IMR-90 (cell line): ENCODE measurements at regions not wholly inside any gene's neighbourhood (a gene's known extent, or its start where the extent isn't known, plus 50 kb on each side); places are given as distances from the start of the nearest gene placed in this dataset.

Experiments
- ATAC-seq: fragments of 200-7000 bp; cut with Tn5 transposase; 2 replicates; pipeline ENCODE4 v1.9.1; 2020; ENCODE audit warnings: low read depth, mild to moderate bottlenecking, moderate library complexity
- BruUV-seq: library from RNA; stranded (reverse); fragments of 400-500 nt; replicated peaks from 2 replicates; lab custom pipeline; 2021; lab: Mats Ljungman, UMichigan
- CTCF ChIA-PET: fragments of 300-600 bp; formaldehyde crosslinking; extraction: SDS; loops from one replicate; lab custom pipeline; 2021; ENCODE audit warnings: antibody characterized with exemption; lab: Yijun Ruan, JAX
- POLR2A ChIA-PET: fragments of 300-600 bp; sonication (Branson Sonifier 250); formaldehyde crosslinking; loops from one replicate; lab custom pipeline; 2022; ENCODE audit warnings: antibody characterized with exemption; ENCODE audit not compliant: unreplicated experiment; lab: Charles Lee
- DNase-seq: peaks from one replicate; pipeline ENCODE4 v3.0.0; 2013
- H2AFZ ChIP-seq: replicated peaks from 2 replicates; pipeline ENCODE3; 2013; ENCODE audit warnings: low read length, mild to moderate bottlenecking; ENCODE audit not compliant: poor library complexity
- H2AK5ac ChIP-seq: 2 replicates; pipeline ENCODE4 v1.6.1; 2013; ENCODE audit warnings: low read depth, low read length, inconsistent platforms
- H2AK9ac ChIP-seq: replicated peaks from 2 replicates; pipeline ENCODE3; 2013; ENCODE audit warnings: mild to moderate bottlenecking, low read depth, low read length, moderate library complexity; ENCODE audit not compliant: poor library complexity
- H2BK120ac ChIP-seq: 2 replicates; pipeline ENCODE4 v1.6.1; 2013; ENCODE audit warnings: low read depth, low read length, inconsistent platforms
- H2BK15ac ChIP-seq: 3 replicates; pipeline ENCODE4 v1.6.1; 2013; ENCODE audit warnings: low read depth, low read length, inconsistent platforms
- H2BK20ac ChIP-seq: 2 replicates; pipeline ENCODE4 v1.6.1; 2013; ENCODE audit warnings: low read depth, mild to moderate bottlenecking, inconsistent platforms, low read length, moderate library complexity
- H2BK5ac ChIP-seq: 2 replicates; pipeline ENCODE4 v1.6.1; 2013; ENCODE audit warnings: mild to moderate bottlenecking, low read depth, low read length, inconsistent platforms; ENCODE audit not compliant: poor library complexity, severe bottlenecking
- H3K14ac ChIP-seq: replicated peaks from 2 replicates; pipeline ENCODE4 v1.6.1; 2013; ENCODE audit warnings: low read depth, low read length, inconsistent platforms
- H3K18ac ChIP-seq: 2 replicates; pipeline ENCODE4 v1.6.1; 2013; ENCODE audit warnings: low read depth, low read length, control low read depth
- H3K23ac ChIP-seq: 2 replicates; pipeline ENCODE4 v1.6.1; 2013; ENCODE audit warnings: low read depth, low read length, inconsistent platforms
- H3K27ac ChIP-seq: 2 replicates; pipeline ENCODE4 v1.5.1; 2013; ENCODE audit warnings: mild to moderate bottlenecking, control low read depth, low read length; ENCODE audit not compliant: insufficient read depth
- H3K27me3 ChIP-seq: 2 replicates; pipeline ENCODE4 v1.6.1; 2013; ENCODE audit warnings: low read length; ENCODE audit not compliant: control insufficient read depth, insufficient read depth
- H3K36me3 ChIP-seq: 2 replicates; pipeline ENCODE4 v1.6.1; 2013; ENCODE audit warnings: low read length, mixed read lengths; ENCODE audit not compliant: control insufficient read depth, insufficient read depth
- H3K4ac ChIP-seq: 2 replicates; pipeline ENCODE4 v1.6.1; 2013; ENCODE audit warnings: low read depth, low read length, inconsistent platforms
- H3K4me1 ChIP-seq: 2 replicates; pipeline ENCODE4 v1.6.1; 2013; ENCODE audit warnings: low read length, mixed read lengths; ENCODE audit not compliant: control insufficient read depth, insufficient read depth
- H3K4me2 ChIP-seq: 2 replicates; pipeline ENCODE4 v1.6.1; 2013; ENCODE audit warnings: low read depth, mild to moderate bottlenecking, control low read depth, low read length, moderate library complexity
- H3K4me3 ChIP-seq: 2 replicates; pipeline ENCODE4 v1.5.1; 2013; ENCODE audit warnings: low read depth, mild to moderate bottlenecking, control low read depth, low read length, moderate library complexity; ENCODE audit not compliant: insufficient read depth
- H3K56ac ChIP-seq: 2 replicates; pipeline ENCODE4 v1.6.1; 2013; ENCODE audit warnings: low read length, inconsistent platforms; ENCODE audit not compliant: insufficient read depth; ENCODE audit errors: extremely low read depth
- H3K79me1 ChIP-seq, 2 experiments: 2 replicates each; pipeline ENCODE4 v1.6.1; 2013; ENCODE audit warnings: low read length in 2 of 2, inconsistent platforms in 1 of 2, low read depth in 1 of 2
- H3K9ac ChIP-seq: 2 replicates; pipeline ENCODE4 v1.6.1; 2013; ENCODE audit warnings: low read depth, low read length, control low read depth
- H3K9me1 ChIP-seq: 2 replicates; pipeline ENCODE4 v1.6.1; 2013; ENCODE audit warnings: low read length, inconsistent platforms; ENCODE audit not compliant: insufficient read depth
- H3K9me3 ChIP-seq: 2 replicates; pipeline ENCODE4 v1.6.1; 2013; ENCODE audit warnings: low read length; ENCODE audit not compliant: control insufficient read depth, insufficient read depth
- H4K20me1 ChIP-seq: 2 replicates; pipeline ENCODE4 v1.6.1; 2013; ENCODE audit warnings: low read length, inconsistent platforms; ENCODE audit not compliant: insufficient read depth
- H4K5ac ChIP-seq: 2 replicates; pipeline ENCODE4 v1.6.1; 2013; ENCODE audit warnings: mild to moderate bottlenecking, low read depth, low read length, control low read depth
- H4K8ac ChIP-seq, 2 experiments: 2 replicates each; pipeline ENCODE4 v1.6.1; 2013; ENCODE audit warnings: low read depth in 2 of 2, low read length in 2 of 2, control low read depth in 1 of 2, inconsistent platforms in 1 of 2
- H4K91ac ChIP-seq: 2 replicates; pipeline ENCODE4 v1.6.1; 2013; ENCODE audit warnings: low read depth, low read length, inconsistent platforms; ENCODE audit not compliant: insufficient read depth
- CEBPB ChIP-seq: IDR thresholded peaks from 2 replicates; pipeline ENCODE4 v1.6.1; 2012; ENCODE audit warnings: low read depth, low read length, improper control_type of control experiment
- CHD1 ChIP-seq: IDR thresholded peaks from 2 replicates; pipeline ENCODE4 v1.6.1; 2012; ENCODE audit warnings: low read depth, low read length, improper control_type of control experiment
- MAFK ChIP-seq: IDR thresholded peaks from 2 replicates; pipeline ENCODE4 v1.6.1; 2012; ENCODE audit warnings: low read depth, low read length, improper control_type of control experiment
- RCOR1 ChIP-seq: IDR thresholded peaks from 2 replicates; pipeline ENCODE4 v1.6.1; 2012; ENCODE audit warnings: mild to moderate bottlenecking, low read length, improper control_type of control experiment; ENCODE audit not compliant: insufficient replicate concordance
- SMC3 ChIP-seq: fragments of 150-350 bp; IDR thresholded peaks from 2 replicates; pipeline ENCODE4 v1.6.1; 2016; ENCODE audit warnings: low read depth, mild to moderate bottlenecking, antibody characterized with exemption, low read length, moderate library complexity
- WGBS, 2 experiments: methylation state at CpG; one replicate each; pipeline versions ENCODE4 v1.1.5 to v1.1.7; 2013; ENCODE audit warnings: missing lambda C conversion rate in 2 of 2; ENCODE audit not compliant: insufficient read length in 1 of 2; ENCODE audit errors: extremely low coverage in 2 of 2; 5-methylcytosine and 5-hydroxymethylcytosine counted together
- dilution Hi-C: fragments of 300-500 bp; cut with HindIII; formaldehyde crosslinking; loops from one replicate; pipeline ENCODE4 v1.14.3; 2018; ENCODE audit warnings: low sequenced_read_pairs; ENCODE audit not compliant: unreplicated experiment
- in situ Hi-C: fragments of 300-500 bp; cut with MboI; formaldehyde crosslinking; loops from 3 replicates; pipeline ENCODE4 v1.14.3; 2019; ENCODE audit warnings: low sequenced_read_pairs, inconsistent platforms, mixed read lengths
- intact Hi-C: fragments of 100-400 bp; cut with micrococcal nuclease; formaldehyde crosslinking; loops from 2 replicates; pipeline ENCODE4 v1.10.0; 2022

- Histone ChIP-seq H3K4me2 (no peak overlapping the region), H2BK20ac (no peak overlapping the region), H2AFZ (no peak overlapping the region), H3K56ac (no peak overlapping the region), H3K4me1 (no peaks in the 10 kb centered on the region), H3K27me3 (no peaks in the 10 kb centered on the region), H3K4me3 (no peak overlapping the region), H4K20me1 (no peaks in the 10 kb centered on the region), H2AK5ac (no peak overlapping the region), H2BK5ac (no peak overlapping the region), H3K23ac (no peak overlapping the region), H2BK15ac (no peak overlapping the region), H3K36me3 (no peaks in the 10 kb centered on the region), H4K91ac (no peak overlapping the region), H3K9ac (no peak overlapping the region), H3K9me3 (peaks cover 6% of the 10 kb centered on the region), H3K4ac (no peak overlapping the region), H2AK9ac (no peak overlapping the region), H3K18ac (no peak overlapping the region), H3K79me1 (no peaks in the 10 kb centered on the region), H2BK120ac (no peak overlapping the region), H3K27ac (no peak overlapping the region), H4K5ac (no peak overlapping the region), H3K14ac (no peak overlapping the region), H4K8ac (no peak overlapping the region), H3K9me1 (no peaks in the 10 kb centered on the region)
- CTCF ChIA-PET: no interaction called here
- no CpG with 5 or more reads among the region's 2 CpGs for WGBS, 2 experiments
- no peak for TF ChIP-seq CEBPB
- TF ChIP-seq SMC3: no peak
- no peak for TF ChIP-seq CHD1
- no peak for TF ChIP-seq RCOR1
- no peak for TF ChIP-seq MAFK
- in situ Hi-C loops: no loop called here
- POLR2A ChIA-PET: no interaction called here
- no peak for DNase-seq
- dilution Hi-C loops: no loop called here
- BruUV-seq: no TSS peak
- intact Hi-C loops: no loop called here
- no peak for ATAC-seq
Measured at GRCh38 chr14:48096897-48097296, 421.5 kb upstream of the MDGA2 start.
